HL-60 (cell line): ENCODE measurements at regions not wholly inside any gene's neighbourhood (a gene's known extent, or its start where the extent isn't known, plus 50 kb on each side); places are given as distances from the start of the nearest gene placed in this dataset.

Experiments
- DNase-seq, 2 experiments: peaks; one replicate each; pipeline ENCODE4 v3.0.0-alpha.2; 2010 to 2020; ENCODE audit warnings: low read depth in 1 of 2, low spot score in 1 of 2
- H3K27ac ChIP-seq: fragments of 250-450 bp; sonication (Bioruptor Pico); replicated peaks from 2 replicates; pipeline ENCODE4 v1.5.1; 2020; ENCODE audit warnings: mild to moderate bottlenecking, moderate library complexity
- H3K27me3 ChIP-seq: fragments of 250-450 bp; sonication (Bioruptor Pico); 2 replicates; pipeline ENCODE4 v1.5.1; 2021; ENCODE audit warnings: mild to moderate bottlenecking, moderate library complexity; ENCODE audit not compliant: insufficient read depth, poor library complexity, severe bottlenecking
- H3K4me3 ChIP-seq: replicated peaks from 2 replicates; pipeline ENCODE4 v1.5.1; 2011; ENCODE audit warnings: mild to moderate bottlenecking, control low read depth, low read length; ENCODE audit not compliant: insufficient read depth
- GABPA ChIP-seq: IDR thresholded peaks from 2 replicates; pipeline ENCODE4 v1.6.1; 2012; ENCODE audit warnings: low read depth
- POLR2AphosphoS5 ChIP-seq: IDR thresholded peaks from 2 replicates; pipeline ENCODE4 v1.6.1; 2012; ENCODE audit warnings: low read depth
- SPI1 ChIP-seq: IDR thresholded peaks from 2 replicates; pipeline ENCODE4 v1.6.1; 2012; ENCODE audit warnings: low read depth, mild to moderate bottlenecking, borderline replicate concordance
- TF ChIP-seq, protein P1 (sequence below): IDR thresholded peaks from one replicate; pipeline ENCODE4 v1.5.1; 2011; ENCODE audit warnings: low read length, control low read depth, inconsistent platforms; ENCODE audit not compliant: insufficient read depth
- TF ChIP-seq, protein P2 (sequence below): IDR thresholded peaks from 2 replicates; pipeline ENCODE4 v1.6.1; 2012; ENCODE audit warnings: low read depth; ENCODE audit not compliant: insufficient replicate concordance

DNA sequence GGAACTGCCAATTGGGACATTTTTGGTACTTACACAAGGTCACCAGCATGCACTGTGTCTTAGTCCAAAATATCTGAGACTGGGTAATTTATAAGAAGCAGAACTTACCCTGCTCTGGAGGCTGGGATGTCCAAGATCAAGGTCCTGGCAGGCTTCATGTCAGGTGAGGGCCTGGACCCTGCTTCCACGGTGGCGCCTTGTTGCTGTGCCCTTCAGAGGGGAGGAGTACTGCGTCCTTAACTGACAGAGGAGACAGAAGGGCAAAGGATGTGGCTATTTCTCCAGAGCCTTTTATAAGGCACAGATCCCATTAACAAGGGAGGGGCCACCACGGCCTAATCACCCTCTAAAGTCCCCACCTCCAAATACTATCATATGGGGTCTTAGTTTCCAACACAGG lies 178.9 kb downstream of the C16orf95 start:
- TF ChIP-seq POLR2AphosphoS5 (no peak), SPI1 (no peak), GABPA (no peak)
- TF ChIP-seq, protein P1, sequence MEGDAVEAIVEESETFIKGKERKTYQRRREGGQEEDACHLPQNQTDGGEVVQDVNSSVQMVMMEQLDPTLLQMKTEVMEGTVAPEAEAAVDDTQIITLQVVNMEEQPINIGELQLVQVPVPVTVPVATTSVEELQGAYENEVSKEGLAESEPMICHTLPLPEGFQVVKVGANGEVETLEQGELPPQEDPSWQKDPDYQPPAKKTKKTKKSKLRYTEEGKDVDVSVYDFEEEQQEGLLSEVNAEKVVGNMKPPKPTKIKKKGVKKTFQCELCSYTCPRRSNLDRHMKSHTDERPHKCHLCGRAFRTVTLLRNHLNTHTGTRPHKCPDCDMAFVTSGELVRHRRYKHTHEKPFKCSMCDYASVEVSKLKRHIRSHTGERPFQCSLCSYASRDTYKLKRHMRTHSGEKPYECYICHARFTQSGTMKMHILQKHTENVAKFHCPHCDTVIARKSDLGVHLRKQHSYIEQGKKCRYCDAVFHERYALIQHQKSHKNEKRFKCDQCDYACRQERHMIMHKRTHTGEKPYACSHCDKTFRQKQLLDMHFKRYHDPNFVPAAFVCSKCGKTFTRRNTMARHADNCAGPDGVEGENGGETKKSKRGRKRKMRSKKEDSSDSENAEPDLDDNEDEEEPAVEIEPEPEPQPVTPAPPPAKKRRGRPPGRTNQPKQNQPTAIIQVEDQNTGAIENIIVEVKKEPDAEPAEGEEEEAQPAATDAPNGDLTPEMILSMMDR, result no peak
- TF ChIP-seq, protein P2, sequence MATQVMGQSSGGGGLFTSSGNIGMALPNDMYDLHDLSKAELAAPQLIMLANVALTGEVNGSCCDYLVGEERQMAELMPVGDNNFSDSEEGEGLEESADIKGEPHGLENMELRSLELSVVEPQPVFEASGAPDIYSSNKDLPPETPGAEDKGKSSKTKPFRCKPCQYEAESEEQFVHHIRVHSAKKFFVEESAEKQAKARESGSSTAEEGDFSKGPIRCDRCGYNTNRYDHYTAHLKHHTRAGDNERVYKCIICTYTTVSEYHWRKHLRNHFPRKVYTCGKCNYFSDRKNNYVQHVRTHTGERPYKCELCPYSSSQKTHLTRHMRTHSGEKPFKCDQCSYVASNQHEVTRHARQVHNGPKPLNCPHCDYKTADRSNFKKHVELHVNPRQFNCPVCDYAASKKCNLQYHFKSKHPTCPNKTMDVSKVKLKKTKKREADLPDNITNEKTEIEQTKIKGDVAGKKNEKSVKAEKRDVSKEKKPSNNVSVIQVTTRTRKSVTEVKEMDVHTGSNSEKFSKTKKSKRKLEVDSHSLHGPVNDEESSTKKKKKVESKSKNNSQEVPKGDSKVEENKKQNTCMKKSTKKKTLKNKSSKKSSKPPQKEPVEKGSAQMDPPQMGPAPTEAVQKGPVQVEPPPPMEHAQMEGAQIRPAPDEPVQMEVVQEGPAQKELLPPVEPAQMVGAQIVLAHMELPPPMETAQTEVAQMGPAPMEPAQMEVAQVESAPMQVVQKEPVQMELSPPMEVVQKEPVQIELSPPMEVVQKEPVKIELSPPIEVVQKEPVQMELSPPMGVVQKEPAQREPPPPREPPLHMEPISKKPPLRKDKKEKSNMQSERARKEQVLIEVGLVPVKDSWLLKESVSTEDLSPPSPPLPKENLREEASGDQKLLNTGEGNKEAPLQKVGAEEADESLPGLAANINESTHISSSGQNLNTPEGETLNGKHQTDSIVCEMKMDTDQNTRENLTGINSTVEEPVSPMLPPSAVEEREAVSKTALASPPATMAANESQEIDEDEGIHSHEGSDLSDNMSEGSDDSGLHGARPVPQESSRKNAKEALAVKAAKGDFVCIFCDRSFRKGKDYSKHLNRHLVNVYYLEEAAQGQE, result no peak

DNA sequence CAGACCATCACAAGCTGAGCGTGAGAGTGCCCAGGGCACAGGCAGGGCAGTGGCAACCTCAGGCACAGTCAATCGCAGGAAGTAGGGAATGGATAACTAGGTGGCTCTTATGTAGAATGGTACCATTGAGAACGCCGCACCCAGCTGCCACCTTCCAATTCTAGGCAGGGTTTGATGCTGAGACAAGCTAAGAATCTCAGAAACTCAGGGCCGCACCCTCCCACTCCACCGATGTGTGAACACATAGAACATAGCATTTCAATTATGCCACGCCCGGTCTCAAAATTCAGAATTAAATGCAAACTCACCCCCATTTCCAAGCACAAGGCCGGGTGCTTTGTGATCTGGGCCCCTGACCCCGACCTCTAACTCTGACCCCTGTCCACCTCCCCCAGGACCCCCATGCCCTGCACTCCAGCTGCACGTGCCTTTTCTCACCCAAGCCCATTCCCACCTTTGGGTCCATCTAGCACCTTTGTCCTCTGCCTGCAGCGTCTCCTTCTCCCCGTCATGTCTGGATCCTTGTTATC lies 178.4 kb downstream of the C16orf95 start:
- Histone ChIP-seq H3K27me3 (no peaks in the 10 kb centered on the region), H3K4me3 (no peak overlapping the region), H3K27ac (no peak overlapping the region)
- TF ChIP-seq, protein P2, result no peak
- TF ChIP-seq SPI1, result no peak
- TF ChIP-seq, protein P1, result no peak
- no peak for DNase-seq

More for the DNA sequence above, 178.9 kb downstream of the C16orf95 start:
- Histone ChIP-seq H3K27ac (no peak overlapping the region), H3K4me3 (no peak overlapping the region), H3K27me3 (no peaks in the 10 kb centered on the region)
- DNase-seq, result no peak

DNA sequence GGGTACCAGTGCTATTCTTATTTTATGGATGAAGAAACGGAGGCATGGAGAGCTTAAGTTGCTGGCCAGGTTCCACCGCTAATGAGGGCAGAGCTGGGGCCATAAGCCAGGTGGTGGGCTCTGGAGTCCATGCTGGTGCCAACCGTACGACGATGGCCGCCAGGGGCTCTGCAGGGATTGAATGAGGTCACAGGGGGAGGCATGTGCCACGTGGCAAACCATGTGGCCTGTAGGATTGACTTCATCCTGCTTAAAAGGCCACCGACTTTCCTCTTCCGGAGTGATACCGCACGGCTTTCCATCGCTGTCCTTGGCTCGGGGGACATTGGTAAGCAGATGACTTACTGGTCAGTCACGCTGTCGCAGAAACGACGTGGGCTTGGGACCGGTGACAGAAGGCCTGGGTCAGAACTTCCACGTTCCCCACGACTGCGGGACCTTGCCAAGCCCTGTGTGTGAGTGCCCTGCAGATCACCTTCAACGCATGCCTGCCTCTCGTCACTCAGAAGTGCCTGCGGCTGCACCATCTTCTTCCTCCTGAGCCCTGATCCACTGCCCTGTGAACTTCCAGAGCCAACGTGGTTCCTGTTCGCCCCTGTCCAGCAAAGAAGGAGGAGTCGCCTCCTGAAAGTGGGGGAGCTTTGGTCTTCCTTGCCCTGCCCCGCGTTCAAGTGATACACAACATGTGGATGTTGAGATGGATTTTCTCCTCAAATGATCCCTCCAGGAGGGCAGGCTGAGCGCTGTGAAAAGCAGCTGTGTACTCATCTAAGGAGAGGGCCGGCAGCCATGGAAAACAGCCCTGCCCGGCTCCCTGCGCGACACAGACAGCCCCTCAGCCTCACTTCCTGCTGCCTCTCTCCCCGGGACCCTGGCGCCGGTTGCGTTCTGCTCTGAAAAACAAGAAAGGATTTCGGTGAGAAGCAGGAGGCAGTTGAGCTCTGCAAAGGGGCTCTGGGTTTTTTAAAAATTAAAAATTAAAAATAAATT lies 176.7 kb downstream of the C16orf95 start:
- no peaks in the 10 kb centered on the region for H3K27me3 ChIP-seq
- DNase-seq, result no peak
- no peak overlapping the region for H3K27ac ChIP-seq
- no peak overlapping the region for H3K4me3 ChIP-seq
- TF ChIP-seq POLR2AphosphoS5 (no peak), SPI1 (no peak)
- TF ChIP-seq, protein P2, result no peak
- TF ChIP-seq, protein P1, result no peak
